ENCODE measurements at regions not wholly inside any gene's neighbourhood (a gene's known extent, or its start where the extent isn't known, plus 50 kb on each side); places are given as distances from the start of the nearest gene placed in this dataset.

- TF ChIP-seq CTCF (IDR thresholded peaks at IDR 0.05) (no peak), POLR2A (IDR thresholded peaks at IDR 0.05) (no peak)
These were observed 254.4 kb upstream of the CDH10 start for GRCh38 chr5:24899180-24899579.
